Body of pancreas (tissue), 4 donors: ENCODE measurements at regions not wholly inside any gene's neighbourhood (a gene's known extent, or its start where the extent isn't known, plus 50 kb on each side); places are given as distances from the start of the nearest gene placed in this dataset.

Source experiments
- ATAC-seq: fragments of 150-250 bp; one replicate; pipeline ENCODE4 v1.9.1; 2016
- DNase-seq, 4 donors: peaks; one replicate each; pipeline ENCODE4 v3.0.0-alpha.2; 2019
- H3K27ac ChIP-seq, 4 donors: fragments of 200-600 bp; sonication (generic); 1 replicate in 3 of 4; 2 replicates in 1 of 4; pipeline versions ENCODE4 v1.5.1 to v1.6.1; 2016 to 2019; ENCODE audit warnings: mild to moderate bottlenecking in 1 of 4, mixed read lengths in 1 of 4, moderate library complexity in 1 of 4
- H3K27me3 ChIP-seq, 2 donors: fragments of 200-600 bp; sonication (generic); one replicate each; pipeline ENCODE4 v1.6.0; 2016; ENCODE audit warnings: mild to moderate bottlenecking in 1 of 2
- H3K36me3 ChIP-seq, 2 donors: fragments of 200-600 bp; sonication (generic); replicated peaks in 1 of 2; 2 replicates each; pipeline ENCODE4 v1.5.1; 2016; ENCODE audit warnings: low read depth in 2 of 2; ENCODE audit not compliant: insufficient read depth in 1 of 2
- H3K4me1 ChIP-seq: fragments of 200-600 bp; sonication (generic); one replicate; pipeline ENCODE4 v1.6.0; 2016
- H3K4me3 ChIP-seq, 2 donors: fragments of 200-600 bp; sonication (generic); 1 replicate in 1 of 2; 2 replicates in 1 of 2; pipeline ENCODE4 v1.5.1; 2016 to 2019
- H3K9me3 ChIP-seq, 3 donors: fragments of 200-600 bp; sonication (generic); 1 replicate in 2 of 3; 2 replicates in 1 of 3; pipeline ENCODE4 v1.5.1; 2016
- CTCF ChIP-seq, 7 experiments: fragments of 450-650 bp in 4 of 7; fragments of 200-600 bp in 3 of 7; sonication (generic) in 3 of 7; IDR thresholded peaks; one replicate each; pipeline ENCODE4 v1.5.1; 2016 to 2019; ENCODE audit warnings: antibody characterized with exemption in 7 of 7
- POLR2A ChIP-seq, 3 donors: fragments of 450-650 bp; IDR thresholded peaks; one replicate each; pipeline ENCODE4 v1.6.1; 2016; ENCODE audit warnings: antibody characterized with exemption in 3 of 3, mild to moderate bottlenecking in 2 of 3
- WGBS, 2 donors: methylation state at CpG; one replicate each; pipeline ENCODE4 v1.1.5; 2017; 5-methylcytosine and 5-hydroxymethylcytosine counted together
- intact Hi-C: fragments of 100-400 bp; cut with DNase I; formaldehyde crosslinking; loops from one replicate; pipeline ENCODE4 v1.15.1; 2023

GRCh38 chr5:4523038-4523437 lies 617.1 kb upstream of the ADAMTS16 start:
- 54 to 60% methylated on average over 6 of the region's 6 CpGs for WGBS, 2 donors
- DNase-seq (no peak), ATAC-seq (no peak)
- Histone ChIP-seq H3K36me3 (no peaks in the 10 kb centered on the region), H3K27me3 (no peaks in the 10 kb centered on the region), H3K4me3 (no peak overlapping the region), H3K4me1 (no peaks in the 10 kb centered on the region), H3K27ac (no peak overlapping the region), H3K9me3 (no peaks in the 10 kb centered on the region)
- TF ChIP-seq POLR2A (IDR thresholded peaks at IDR 0.05) = no peak
- TF ChIP-seq CTCF (IDR thresholded peaks at IDR 0.05) = no peak
- intact Hi-C loops = no loop called here

GRCh38 chr5:4531756-4532704 lies 608.1 kb upstream of the ADAMTS16 start:
- H3K4me1 ChIP-seq = no peaks in the 10 kb centered on the region
- 47 to 54% methylated on average over 9 to 10 of the region's 10 CpGs for WGBS, 2 donors
- no peak for DNase-seq
- H3K36me3 ChIP-seq = no peaks in the 10 kb centered on the region
- H3K4me3 ChIP-seq = no peak overlapping the region
- H3K27me3 ChIP-seq = no peaks in the 10 kb centered on the region
- no peaks in the 10 kb centered on the region for H3K9me3 ChIP-seq
- TF ChIP-seq POLR2A (IDR thresholded peaks at IDR 0.05) (no peak), CTCF (IDR thresholded peaks at IDR 0.05) (no peak)
- intact Hi-C loops = no loop called here
- no peak overlapping the region for H3K27ac ChIP-seq
- no peak for ATAC-seq

GRCh38 chr5:4532705-4533080 lies 607.4 kb upstream of the ADAMTS16 start:
- intact Hi-C loops = no loop called here
- no peaks in the 10 kb centered on the region for H3K4me1 ChIP-seq

GRCh38 chr5:4533457-4534105 lies 606.5 kb upstream of the ADAMTS16 start:
- Histone ChIP-seq H3K4me3 (no peak overlapping the region), H3K27ac (no peak overlapping the region), H3K9me3 (no peaks in the 10 kb centered on the region), H3K27me3 (no peaks in the 10 kb centered on the region), H3K4me1 (no peaks in the 10 kb centered on the region), H3K36me3 (no peaks in the 10 kb centered on the region)
- WGBS, 2 donors = 60 to 64% methylated on average over 3 of the region's 3 CpGs
- no peak for DNase-seq
- no peak for ATAC-seq
- TF ChIP-seq POLR2A (IDR thresholded peaks at IDR 0.05) (no peak), CTCF (IDR thresholded peaks at IDR 0.05) (no peak)
- intact Hi-C loops = no loop called here

More at GRCh38 chr5:4532705-4533080, 607.4 kb upstream of the ADAMTS16 start:
- no peak for DNase-seq
- H3K9me3 ChIP-seq = no peaks in the 10 kb centered on the region
- no peak overlapping the region for H3K27ac ChIP-seq
- H3K4me3 ChIP-seq = no peak overlapping the region
- no peak for ATAC-seq
- TF ChIP-seq CTCF (IDR thresholded peaks at IDR 0.05) (no peak), POLR2A (IDR thresholded peaks at IDR 0.05) (no peak)
- WGBS, 2 donors = 63 to 79% methylated on average over 6 of the region's 6 CpGs
- H3K27me3 ChIP-seq = no peaks in the 10 kb centered on the region
- no peaks in the 10 kb centered on the region for H3K36me3 ChIP-seq
